Pancreas (tissue), 10 donors: ENCODE measurements at regions not wholly inside any gene's neighbourhood (a gene's known extent, or its start where the extent isn't known, plus 50 kb on each side); places are given as distances from the start of the nearest gene placed in this dataset.

Experiments
- ATAC-seq, 4 donors: fragments of 200-7000 bp; cut with Tn5 transposase; one replicate each; pipeline versions ENCODE4 v1.8.0 to v1.9.1; 2020; ENCODE audit warnings: mild to moderate bottlenecking in 4 of 4, moderate library complexity in 4 of 4
- DNase-seq, 6 donors: peaks; one replicate each; pipeline ENCODE4 v3.0.0-alpha.2; 2020
- FAIRE-seq: peaks from 2 replicates; lab custom pipeline; 2012; peaks lifted over from hg19 to GRCh38; lab: Jason Lieb, UNC
- H3K27ac ChIP-seq, 4 donors: fragments of 200-600 bp; sonication (generic); 1 replicate in 3 of 4; 2 replicates in 1 of 4; pipeline versions ENCODE4 v1.5.0 to v1.8.0; 2020
- H3K27me3 ChIP-seq, 4 donors: fragments of 200-600 bp; one replicate each; pipeline ENCODE4 v1.8.0; 2021
- H3K36me3 ChIP-seq, 3 donors: fragments of 200-600 bp; sonication (generic) in 1 of 3; one replicate each; pipeline versions ENCODE4 v1.5.0 to v1.8.0; 2020 to 2021
- H3K4me1 ChIP-seq, 3 donors: fragments of 200-600 bp; one replicate each; pipeline ENCODE4 v1.8.0; 2021
- H3K4me3 ChIP-seq, 4 donors: fragments of 200-600 bp; sonication (generic) in 2 of 4; one replicate each; pipeline versions ENCODE4 v1.5.0 to v1.8.0; 2020 to 2021
- H3K9me3 ChIP-seq, 4 donors: fragments of 200-600 bp; one replicate each; pipeline ENCODE4 v1.8.0; 2021
- WGBS, 2 donors: extraction: QIAGEN DNeasy Blood & Tissue Kit; methylation state at CpG; one replicate each; pipeline ENCODE4 v1.1.7; 2013; 5-methylcytosine and 5-hydroxymethylcytosine counted together
- intact Hi-C, 3 donors: fragments of 100-400 bp; cut with DNase I; formaldehyde crosslinking; loops; one replicate each; pipeline versions ENCODE4 v1.11.1 to v1.14.2; 2022
- TF ChIP-seq, protein P1 (sequence below), 4 donors: fragments of 200-600 bp; sonication (generic) in 3 of 4; IDR thresholded peaks; one replicate each; pipeline versions ENCODE4 v1.5.0 to v1.8.0; 2021; ENCODE audit warnings: antibody characterized with exemption in 4 of 4
- donor health status: healthy with polysubstance abuse.
- donor health status: DM: no; HTN: no; CAD: no; lungs with moderate emphysema.
- donor health status: DM: no; HTN: no; CAD: no.
- donor health status: control.
- donor health status: control.
- donor health status: Bipolar disorder and iron deficiency.
- donor health status: DM: yes; HTN: yes; CAD: no.
- donor health status: DM: no; HTN: no; CAD: no.
- donor health status: DM: no; HTN: no; CAD: no.
- donor health status: DM: yes; HTN: yes; CAD: no.

- ATAC-seq, result no peak
- 81 to 83% methylated on average over 1 of the region's 1 CpG for WGBS, 2 donors
- TF ChIP-seq, protein P1, sequence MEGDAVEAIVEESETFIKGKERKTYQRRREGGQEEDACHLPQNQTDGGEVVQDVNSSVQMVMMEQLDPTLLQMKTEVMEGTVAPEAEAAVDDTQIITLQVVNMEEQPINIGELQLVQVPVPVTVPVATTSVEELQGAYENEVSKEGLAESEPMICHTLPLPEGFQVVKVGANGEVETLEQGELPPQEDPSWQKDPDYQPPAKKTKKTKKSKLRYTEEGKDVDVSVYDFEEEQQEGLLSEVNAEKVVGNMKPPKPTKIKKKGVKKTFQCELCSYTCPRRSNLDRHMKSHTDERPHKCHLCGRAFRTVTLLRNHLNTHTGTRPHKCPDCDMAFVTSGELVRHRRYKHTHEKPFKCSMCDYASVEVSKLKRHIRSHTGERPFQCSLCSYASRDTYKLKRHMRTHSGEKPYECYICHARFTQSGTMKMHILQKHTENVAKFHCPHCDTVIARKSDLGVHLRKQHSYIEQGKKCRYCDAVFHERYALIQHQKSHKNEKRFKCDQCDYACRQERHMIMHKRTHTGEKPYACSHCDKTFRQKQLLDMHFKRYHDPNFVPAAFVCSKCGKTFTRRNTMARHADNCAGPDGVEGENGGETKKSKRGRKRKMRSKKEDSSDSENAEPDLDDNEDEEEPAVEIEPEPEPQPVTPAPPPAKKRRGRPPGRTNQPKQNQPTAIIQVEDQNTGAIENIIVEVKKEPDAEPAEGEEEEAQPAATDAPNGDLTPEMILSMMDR (IDR thresholded peaks at IDR 0.05), result no peak
Measured at GRCh38 chr12:43665091-43665490, 93.5 kb downstream of the PUS7L start.

DNA sequence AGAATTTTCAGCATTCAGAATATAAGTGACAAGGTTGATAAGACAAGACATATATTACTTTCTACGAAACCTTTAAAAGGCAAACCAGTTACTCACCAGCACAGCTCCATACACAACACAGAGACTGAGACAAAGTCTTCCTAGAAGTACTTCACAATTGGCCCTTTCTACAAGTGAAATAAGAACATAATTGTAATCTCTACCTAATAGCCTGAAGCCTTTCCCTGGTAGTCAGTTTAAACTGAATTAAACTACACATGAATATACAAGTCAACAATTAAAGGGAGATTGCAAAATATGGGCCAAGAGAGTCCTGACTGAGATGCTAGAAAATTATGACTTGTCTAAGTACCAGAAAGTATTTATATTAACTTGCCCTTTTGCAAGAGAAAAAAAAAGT lies 95.9 kb downstream of the PUS7L start:
- no peak for DNase-seq

More at GRCh38 chr12:43665091-43665490, 93.5 kb downstream of the PUS7L start:
- intact Hi-C loops, result no loop called here
- Histone ChIP-seq H3K9me3 (no peaks in the 10 kb centered on the region), H3K27ac (no peak overlapping the region), H3K4me1 (no peaks in the 10 kb centered on the region), H3K4me3 (no peak overlapping the region), H3K27me3 (no peaks in the 10 kb centered on the region), H3K36me3 (no peaks in the 10 kb centered on the region)
- peak in 1 of 6 donors; percentile 11 for DNase-seq
- FAIRE-seq, result no peak

DNA sequence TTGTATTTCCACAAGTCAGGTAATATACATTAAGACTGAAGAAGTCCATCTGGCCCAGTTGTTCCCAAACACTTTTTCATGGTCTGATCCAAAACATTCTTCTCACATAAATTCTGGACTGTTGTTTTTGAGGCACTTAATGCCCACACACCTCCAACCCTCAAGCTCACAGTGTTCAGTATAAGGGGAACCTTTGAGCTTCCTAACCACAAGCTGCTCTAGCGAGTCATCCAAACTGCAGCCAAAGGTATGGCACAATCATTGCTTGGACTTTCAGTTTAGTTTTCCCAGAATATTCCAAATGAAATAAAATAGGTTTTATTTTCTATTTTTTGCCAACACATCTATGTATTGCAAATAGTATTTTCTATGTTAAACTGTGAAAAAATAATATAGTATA lies 103.0 kb downstream of the PUS7L start:
- no peaks in the 10 kb centered on the region for H3K27me3 ChIP-seq

More for the DNA sequence above, 95.9 kb downstream of the PUS7L start:
- H3K4me3 ChIP-seq, result no peak overlapping the region
- ATAC-seq (no peak), FAIRE-seq (no peak)
- WGBS, 2 donors, result 87 to 90% methylated on average over 1 of the region's 1 CpG
- no peaks in the 10 kb centered on the region for H3K9me3 ChIP-seq
- TF ChIP-seq, protein P1 (IDR thresholded peaks at IDR 0.05), result no peak
- H3K4me1 ChIP-seq, result no peaks in the 10 kb centered on the region
- H3K36me3 ChIP-seq, result no peaks in the 10 kb centered on the region
- intact Hi-C loops, result no loop called here
- H3K27ac ChIP-seq, result no peak overlapping the region
- no peaks in the 10 kb centered on the region for H3K27me3 ChIP-seq

DNA sequence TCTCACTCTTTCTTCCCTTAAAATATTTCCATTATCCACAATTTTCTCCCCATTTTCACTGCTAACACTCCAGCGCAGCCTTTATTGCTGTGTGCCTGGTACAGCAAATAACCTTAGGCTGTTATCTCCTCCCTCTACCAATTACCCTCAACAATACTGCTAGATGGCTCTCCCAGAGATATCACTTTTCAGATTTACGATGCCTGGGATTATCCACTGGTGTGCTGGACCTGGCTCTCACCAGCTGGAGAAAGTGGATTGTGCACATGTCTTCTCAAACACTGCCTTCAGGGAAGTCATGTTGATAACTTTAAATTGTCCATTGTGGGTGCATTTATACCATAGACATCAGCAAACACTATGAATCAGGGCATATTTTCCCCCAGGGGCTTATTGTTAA lies 101.9 kb upstream of the ADAMTS20 start:
- intact Hi-C loops, result no loop called here
- Histone ChIP-seq H3K27ac (no peak overlapping the region), H3K4me1 (no peaks in the 10 kb centered on the region), H3K9me3 (no peaks in the 10 kb centered on the region), H3K36me3 (no peaks in the 10 kb centered on the region), H3K4me3 (no peak overlapping the region), H3K27me3 (no peaks in the 10 kb centered on the region)
- FAIRE-seq, result no peak
- ATAC-seq, result no peak
- no peak for DNase-seq
- TF ChIP-seq, protein P1 (IDR thresholded peaks at IDR 0.05), result no peak
- 73 to 79% methylated on average over 2 of the region's 2 CpGs for WGBS, 2 donors

More for the DNA sequence above, 103.0 kb downstream of the PUS7L start:
- Histone ChIP-seq H3K4me1 (no peaks in the 10 kb centered on the region), H3K36me3 (no peaks in the 10 kb centered on the region), H3K4me3 (no peak overlapping the region), H3K27ac (no peak overlapping the region), H3K9me3 (no peaks in the 10 kb centered on the region)
- intact Hi-C loops, result no loop called here
- ATAC-seq, result no peak
- no peak for DNase-seq
- FAIRE-seq, result no peak
- TF ChIP-seq, protein P1 (IDR thresholded peaks at IDR 0.05), result no peak
- WGBS, 2 donors, result 89 to 91% methylated on average over 1 of the region's 1 CpG

DNA sequence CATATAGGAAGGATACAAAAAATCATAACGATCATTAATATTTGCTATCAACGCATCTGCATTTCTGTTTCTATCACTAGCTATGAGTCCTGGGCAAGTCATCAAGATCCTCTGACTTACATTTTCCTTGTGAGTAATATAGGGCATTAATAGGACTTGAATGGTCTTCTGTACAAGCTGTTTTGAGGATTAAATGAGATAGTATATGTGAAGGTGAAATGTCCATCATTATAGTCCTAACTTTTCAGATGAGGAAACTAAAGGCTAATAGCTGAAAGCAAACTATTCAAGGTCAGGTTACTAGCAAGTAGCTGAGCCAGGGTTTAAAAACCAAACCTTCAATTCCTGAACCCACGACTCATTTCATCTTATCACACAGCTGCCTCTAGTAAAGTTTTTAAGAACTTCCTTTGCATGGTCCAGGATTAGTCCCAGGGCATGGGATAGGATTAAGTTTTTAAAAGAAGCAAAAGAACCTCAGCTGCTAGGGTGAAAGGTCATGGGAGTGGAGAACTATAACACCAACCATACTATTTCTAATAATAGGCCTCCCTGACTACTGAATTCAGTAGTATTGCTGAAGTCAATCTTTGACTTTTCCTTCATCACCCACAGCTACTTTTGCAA lies 101.4 kb upstream of the ADAMTS20 start:
- DNase-seq (no peak), FAIRE-seq (no peak), ATAC-seq (no peak)
- no peak overlapping the region for H3K27ac ChIP-seq
- TF ChIP-seq, protein P1 (IDR thresholded peaks at IDR 0.05), result no peak
- intact Hi-C loops, result no loop called here
- H3K9me3 ChIP-seq, result no peaks in the 10 kb centered on the region
- H3K36me3 ChIP-seq, result no peaks in the 10 kb centered on the region
- H3K4me1 ChIP-seq, result no peaks in the 10 kb centered on the region
- whole genome bisulfite sequencing, 2 donors, result 85 to 86% methylated on average over 3 of the region's 3 CpGs
- no peaks in the 10 kb centered on the region for H3K27me3 ChIP-seq
- no peak overlapping the region for H3K4me3 ChIP-seq
